Non-pigmented ciliary epithelial cell (primary cell): ENCODE measurements at regions not wholly inside any gene's neighbourhood (a gene's known extent, or its start where the extent isn't known, plus 50 kb on each side); places are given as distances from the start of the nearest gene placed in this dataset.

Experiments used
- DNase-seq: peaks from one replicate; pipeline ENCODE4 v3.0.0-alpha.2; 2010; ENCODE audit warnings: low read depth

DNA sequence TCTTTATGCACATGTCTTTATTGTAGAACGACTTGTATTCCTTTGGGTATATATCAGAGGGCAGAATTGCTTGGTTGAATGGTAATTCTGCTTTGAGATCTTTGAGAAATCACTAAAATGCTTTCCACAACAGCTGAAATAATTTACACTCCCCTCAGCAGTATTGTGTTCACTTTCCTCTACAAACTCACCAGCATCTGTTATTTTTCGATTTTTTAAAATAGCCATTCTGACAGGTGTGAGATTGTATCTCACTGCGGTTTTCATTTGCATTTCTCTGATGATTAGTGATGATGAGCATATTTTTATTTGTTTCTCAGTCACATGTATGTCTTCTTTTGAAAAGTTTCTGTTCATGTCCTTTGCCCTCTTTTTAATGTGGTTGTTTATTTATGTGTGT, 459.8 kb downstream of the PABPC4L start:
- DNase-seq, result no peak

DNA sequence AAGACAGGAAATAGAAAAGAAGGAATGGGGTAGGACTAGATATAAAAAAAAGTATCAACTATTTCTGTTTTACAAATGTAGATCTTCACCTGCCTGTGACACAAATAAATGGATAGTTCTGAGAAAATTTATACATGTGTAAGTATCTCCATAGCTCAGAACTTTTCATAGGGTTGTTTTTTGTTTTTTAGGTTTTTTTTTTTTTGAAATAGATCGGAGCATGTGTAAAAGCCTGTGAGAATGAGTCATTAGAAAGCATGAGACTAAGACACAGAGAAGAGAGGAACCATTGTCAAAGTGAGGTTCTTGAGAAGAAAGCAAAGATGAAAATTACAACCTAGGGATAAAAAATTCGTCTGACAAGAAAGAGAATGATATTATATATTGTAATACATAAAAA, 481.6 kb downstream of the PABPC4L start:
- no peak for DNase-seq

DNA sequence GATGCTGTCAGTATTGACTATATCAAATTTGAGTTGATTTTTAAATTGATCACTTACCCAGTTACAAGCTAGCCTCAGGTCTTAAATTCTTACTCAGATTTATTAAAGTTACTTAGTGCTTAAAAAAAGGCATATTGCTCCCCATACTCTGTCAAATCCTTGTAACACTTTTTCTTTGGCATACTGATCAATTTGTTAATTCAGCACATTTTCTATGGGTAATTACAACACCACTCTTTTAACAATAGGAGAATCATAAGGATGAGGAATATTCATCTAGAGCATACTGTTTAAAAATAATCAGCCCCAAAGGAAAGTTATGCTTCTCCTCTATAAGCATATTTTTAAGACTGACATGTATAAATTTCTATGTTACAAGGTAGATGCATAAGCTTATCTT, 482.5 kb downstream of the PABPC4L start:
- no peak for DNase-seq

DNA sequence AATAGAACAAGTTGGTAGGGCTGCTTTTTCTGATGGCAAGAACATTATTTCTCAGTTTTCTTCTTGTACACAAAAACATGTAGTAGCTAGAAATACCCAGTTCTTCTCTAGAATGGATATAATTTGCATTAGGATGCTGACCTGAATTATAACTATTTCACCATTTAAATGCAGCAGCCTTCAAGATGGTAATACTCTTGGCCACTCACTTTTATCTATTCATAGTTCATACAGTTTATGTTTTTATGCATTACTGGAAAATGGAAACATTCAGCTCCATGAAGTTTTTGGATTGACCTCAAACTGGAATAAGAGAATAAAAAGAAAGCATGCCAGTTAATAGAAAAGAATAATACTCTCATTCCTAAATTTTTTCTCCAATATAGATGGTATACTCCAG, 487.4 kb downstream of the PABPC4L start:
- DNase-seq, result no peak

DNA sequence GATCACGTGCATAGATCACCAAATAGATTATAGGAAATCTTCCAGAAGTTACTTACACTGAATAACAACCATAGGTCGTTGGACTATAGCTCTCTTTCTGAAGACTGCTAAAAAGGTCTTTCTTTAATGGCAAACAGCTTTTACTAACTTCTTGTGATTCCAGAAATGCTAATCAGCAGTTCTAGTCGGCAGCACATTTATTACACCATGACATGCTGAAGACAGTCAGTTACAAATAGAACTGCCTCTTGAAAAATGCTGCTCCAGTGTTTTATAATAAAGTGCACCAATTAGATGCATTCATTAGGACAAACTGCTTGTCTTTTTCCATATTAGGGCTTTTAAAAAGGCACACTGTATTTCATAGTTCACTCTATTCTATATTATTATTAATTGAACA, 488.2 kb downstream of the PABPC4L start:
- no peak for DNase-seq

DNA sequence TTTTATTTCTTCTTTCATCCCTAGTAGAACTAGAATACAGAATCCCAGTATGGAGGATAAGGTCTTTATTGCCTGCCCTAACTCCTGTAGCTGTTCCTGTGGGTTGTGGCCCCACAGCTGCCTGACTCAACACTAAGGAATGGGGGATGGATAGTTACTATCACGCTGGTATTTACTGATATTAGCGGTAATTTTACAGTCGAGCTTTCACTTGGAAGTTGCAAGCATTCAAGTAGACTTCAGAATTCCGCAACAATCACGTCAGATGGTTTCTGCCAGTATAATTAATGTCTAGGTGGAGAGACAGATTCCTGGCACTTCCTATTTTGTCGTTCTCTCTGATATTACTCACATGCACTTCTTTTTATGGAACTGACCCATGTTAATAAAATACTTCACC, 489.8 kb downstream of the PABPC4L start:
- no peak for DNase-seq

DNA sequence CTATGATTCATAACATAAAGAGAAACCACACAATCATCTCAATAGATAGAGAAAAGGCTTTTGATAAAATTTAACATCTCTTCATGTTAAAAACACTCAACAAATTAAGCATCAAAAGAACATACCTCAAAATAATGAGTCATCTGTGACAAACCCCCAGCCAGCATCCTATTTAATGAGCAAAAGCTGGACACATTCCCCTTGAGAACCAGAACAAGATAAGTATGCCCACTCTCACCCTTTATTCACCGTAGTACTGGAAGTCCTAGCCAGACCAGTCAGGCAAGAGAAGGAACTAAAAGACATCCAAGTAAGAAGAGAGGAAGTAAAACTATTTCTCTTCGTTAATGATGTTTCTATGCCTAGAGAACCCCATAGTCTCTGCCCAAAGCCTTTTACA, 507.2 kb downstream of the PABPC4L start:
- no peak for DNase-seq

DNA sequence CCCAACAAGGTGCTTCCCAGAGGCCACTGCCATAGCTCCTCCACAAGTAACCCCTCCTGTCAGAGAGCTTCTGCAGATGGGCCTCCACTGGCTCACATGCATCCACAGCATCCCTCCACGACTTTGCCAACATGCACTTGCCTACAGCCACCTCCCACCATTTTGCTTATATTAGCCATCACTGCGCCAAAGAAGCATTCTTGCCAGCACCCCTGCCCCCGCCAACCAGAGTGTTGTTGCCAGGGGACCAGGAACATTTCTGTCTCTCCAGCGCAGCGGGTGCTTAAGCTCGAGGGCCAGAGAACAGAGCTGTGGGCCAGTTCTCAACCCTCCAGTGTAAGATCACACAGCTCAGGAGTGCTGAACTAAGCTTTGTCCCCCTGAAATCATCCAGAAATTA, 517.6 kb downstream of the PABPC4L start:
- no peak for DNase-seq

DNA sequence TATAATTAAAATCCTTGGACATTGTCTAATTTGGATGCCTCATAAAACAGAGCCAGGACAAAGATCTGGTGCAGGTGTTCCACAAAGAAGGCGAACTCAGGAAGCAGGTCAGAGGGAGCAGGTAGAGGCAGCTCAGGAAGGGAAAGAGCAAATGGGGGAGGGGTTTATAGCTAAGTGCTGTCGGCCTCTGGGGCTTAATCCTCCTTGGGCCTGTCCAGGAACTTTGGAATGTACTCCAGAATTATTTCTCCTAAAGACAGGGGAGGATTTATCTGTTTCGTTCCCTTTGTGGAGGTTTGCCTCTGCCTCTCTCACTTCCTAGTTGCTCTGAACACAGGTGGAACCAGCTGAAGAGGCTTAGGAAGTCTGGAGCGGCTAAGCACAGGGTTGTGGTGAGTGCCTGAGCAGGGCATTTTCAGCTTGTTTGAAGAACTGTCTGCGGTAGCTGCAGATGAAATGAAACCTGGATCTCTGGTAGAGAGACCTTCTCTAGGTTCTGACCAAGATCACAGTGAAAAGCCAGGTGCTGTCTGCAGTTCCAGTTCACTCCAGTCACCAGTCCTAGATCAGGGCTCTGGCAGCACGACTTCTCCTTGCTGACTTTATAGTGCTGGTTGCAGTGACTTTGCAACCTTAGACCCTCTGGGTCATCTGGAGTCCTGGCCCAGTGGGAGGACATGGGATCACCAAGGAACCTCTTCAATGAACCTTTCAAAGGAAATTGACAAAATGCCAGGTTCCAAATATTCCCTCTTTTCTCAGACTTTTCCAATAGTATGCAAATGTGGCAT, 519.2 kb downstream of the PCDH10 start:
- no peak for DNase-seq

DNA sequence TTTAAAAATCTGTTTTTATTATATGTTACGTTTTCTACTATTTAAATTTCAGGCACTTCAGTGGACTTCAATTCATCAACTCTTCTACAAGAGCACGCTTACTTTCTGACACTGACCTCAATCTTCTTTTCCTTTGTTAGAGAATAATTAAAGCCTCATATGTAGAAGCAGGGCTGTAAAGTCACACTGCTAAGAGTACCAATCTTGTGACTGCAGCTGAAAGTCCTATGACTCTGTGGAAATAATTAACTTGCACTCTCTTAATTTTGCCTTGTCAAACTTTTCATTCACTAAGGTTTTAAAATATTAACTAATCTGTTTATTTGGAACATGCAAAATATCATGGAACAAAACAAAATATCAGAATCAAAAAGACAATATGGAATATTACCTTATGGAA, 498.1 kb downstream of the PCDH10 start:
- no peak for DNase-seq

DNA sequence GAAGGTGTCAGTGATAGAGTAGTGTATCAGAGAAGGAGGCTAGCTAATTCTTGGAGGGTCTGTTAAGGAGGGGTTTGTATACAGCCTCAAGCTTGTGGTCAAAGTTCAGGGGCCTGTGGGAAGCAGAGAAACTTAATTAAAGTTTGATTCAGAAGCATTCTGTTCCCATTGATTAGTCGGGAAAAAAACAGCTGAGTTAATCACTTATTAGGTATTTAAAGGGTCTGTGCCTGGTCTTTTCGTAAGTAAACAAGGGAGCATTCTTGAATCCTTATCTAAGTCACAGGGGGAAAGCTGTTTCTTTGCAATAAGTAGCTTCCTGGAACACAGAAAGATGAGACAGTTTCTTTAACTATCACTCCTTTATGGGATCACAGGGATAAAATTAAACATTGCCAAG, 492.1 kb downstream of the PCDH10 start:
- DNase-seq, result no peak

DNA sequence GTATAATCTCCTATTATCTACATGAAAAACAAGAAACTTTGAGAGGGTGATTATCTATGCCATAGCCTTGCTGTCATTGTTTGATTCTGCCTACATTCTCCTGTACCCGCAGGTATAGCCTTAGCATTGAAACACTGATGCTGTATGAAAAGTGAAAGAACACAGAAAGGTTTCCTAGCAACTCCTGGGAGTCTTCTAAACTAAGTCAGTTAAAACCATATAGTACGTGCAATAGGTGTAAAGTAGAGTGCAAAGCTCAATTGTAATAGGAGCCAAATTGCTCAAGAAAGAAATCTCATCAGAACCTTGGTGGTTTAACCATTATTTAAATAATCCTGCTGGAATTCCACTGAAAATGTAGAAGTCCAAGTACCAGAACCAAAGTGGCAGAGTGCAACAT, 489.7 kb downstream of the PCDH10 start:
- DNase-seq, result no peak

DNA sequence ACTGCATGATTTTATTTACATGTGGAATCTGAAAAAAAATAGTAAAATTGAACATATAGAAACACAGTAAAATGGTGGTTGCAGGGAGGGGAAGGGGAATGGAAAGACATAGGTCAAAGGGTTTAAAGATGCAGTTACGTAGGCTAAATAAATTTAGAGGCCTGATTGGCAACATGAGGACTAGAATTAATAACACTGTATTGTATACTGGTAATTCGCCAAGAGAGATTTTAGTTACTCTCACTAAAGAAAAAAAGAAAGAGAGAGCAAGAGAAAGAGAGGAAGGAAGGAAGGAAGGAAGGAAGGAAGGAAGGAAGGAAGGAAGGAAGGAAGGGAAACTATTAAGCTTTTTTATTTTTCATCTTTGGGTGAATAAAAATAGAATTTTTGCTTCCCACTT, 488.1 kb downstream of the PCDH10 start:
- DNase-seq, result no peak

DNA sequence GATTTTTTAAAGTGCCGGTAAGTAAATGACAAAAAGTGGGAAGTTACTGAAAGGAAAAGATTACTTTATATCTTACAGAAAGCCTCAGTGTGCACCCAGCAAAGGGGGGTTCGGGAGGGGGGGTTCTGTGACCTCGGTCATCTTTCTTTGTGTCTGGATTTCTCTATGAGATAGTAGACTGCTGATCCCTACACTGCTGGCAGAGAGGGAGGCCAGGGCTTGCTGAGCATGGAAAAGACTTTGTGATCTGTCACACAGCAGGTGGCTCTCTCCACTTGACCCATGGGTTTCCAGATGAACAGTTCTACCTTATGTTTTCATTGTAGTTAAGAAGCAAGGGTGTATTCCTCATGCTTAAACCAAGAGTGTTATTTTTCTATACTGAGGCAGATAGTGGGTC, 475.6 kb downstream of the PCDH10 start:
- no peak for DNase-seq

DNA sequence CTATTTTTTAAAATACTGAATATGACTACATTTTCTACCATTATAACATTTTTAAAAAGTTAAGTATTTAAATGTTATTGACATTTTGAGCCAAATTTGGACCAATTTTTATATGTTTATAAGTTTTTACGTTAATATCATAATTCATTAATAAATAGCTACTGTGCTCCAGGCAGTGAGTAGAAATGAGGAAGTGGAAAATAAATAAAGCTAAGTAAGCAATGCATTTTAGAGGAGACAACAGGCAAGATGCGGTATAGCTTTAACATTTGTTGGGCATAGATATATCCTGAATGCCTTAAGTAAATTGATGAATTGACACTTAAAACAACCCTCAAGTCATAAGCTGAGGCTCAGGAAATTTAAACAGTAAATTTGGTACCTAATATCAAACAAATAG, 474.8 kb downstream of the PCDH10 start:
- DNase-seq, result no peak

DNA sequence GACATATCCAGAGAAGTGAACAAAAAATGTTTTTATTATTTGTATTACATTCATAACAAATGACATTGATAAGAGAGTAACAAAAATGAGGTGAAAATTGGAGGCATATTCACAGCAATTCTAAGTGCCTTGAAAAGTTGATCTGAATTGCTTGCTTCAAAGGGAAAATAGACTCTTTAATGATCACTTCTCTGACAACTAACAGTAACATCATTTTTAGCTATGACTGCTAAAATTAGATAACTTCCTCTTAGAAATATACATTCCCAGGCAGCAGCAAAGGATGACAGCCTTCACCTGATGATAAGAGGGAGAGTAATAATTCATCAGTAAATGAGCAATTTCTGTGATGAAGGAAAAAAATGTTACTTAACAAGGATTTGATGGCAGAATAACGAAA, 472.5 kb downstream of the PCDH10 start:
- DNase-seq, result no peak

DNA sequence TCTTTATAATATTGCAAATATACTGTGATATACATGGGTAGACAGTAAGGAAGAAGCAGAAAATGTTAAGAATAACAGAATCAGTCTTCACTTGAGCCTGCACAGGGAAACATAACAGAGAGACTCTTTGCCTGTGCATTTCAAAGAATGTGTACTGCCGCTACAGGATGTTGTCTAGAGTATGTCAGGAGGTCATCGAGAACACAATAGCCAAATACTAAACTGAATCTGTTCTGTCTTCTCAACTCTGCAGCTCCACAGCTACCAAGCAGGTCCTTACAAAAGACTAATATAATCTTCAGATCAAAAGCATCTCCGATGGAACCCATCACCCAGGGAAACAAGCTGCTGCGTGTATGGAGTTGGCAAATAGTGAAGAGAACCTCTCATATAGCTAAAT, 471.5 kb downstream of the PCDH10 start:
- no peak for DNase-seq

DNA sequence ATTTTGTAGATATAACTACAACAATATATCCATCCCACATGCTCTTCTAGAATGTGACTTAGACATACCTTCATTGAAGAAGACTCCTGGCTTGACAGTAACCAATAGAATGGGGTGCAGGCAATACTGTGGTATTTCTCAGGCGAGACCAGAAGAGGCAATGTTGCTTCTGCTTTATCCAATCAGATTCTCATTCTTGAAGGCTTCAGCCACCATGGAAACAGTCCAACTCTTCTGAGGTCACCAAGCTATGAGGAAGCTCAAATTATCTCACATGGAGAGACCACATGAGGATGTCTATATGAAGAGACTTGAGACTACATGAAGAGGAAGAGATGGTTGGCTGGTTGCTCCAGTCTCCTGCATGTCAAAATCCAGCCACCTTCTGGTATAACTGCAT, 469.9 kb downstream of the PCDH10 start:
- DNase-seq, result no peak

DNA sequence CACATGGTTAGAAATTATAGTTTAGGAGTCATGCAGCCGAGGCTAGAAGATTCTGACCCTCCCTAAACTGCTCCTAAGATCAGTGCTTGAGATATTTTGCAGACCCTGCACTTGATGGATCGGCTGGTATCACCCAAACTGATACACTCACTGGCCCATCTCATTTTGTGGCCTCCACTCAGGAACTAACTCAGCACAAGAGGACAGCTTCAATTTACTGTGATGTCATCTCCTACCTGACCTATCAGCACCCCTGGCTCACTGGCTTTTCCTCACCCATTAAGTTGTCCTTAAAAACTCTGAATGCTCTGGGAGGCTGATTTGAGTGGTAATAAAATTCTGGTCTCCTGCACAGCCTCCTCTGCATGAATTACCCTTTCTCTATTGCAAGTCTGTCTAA, 450.9 kb downstream of the PCDH10 start:
- DNase-seq, result no peak

DNA sequence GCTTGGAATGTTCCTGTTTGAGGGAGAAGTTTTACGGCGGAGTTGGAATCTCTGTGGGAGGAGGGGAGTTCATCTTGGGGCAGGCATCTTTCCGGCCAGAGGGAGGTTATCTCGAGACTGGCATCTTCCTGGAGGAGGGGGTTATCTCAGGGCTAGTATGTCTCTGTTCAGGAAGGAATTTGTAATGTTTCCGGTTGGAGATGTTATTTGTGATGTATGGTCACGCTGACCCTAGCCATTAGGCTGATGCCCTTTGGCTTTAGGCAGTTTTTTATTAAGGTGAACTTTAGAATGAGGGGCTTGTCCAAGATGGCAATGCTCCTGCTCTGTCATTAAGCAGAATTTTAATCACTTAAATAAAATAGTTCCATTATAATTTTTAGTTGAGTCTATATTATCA, 449.7 kb downstream of the PCDH10 start:
- no peak for DNase-seq

DNA sequence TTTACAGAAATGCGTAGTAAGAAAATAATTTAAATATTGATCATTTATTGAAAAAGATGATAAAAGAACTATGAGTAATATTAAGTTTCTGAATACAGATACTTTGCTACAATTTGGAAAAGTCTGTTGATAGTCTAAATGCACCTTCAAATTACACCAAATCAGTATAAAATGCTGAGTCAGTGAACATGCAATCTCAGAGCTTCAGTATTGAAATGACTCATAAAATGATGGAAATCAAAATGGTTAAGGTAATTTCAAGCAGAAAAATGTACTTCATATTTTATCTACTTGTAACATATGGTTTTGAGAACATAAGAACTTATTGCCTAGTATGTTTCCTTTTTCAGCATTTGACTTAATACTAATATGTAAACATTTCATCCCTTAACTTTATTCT, 448.2 kb downstream of the PCDH10 start:
- DNase-seq, result no peak

DNA sequence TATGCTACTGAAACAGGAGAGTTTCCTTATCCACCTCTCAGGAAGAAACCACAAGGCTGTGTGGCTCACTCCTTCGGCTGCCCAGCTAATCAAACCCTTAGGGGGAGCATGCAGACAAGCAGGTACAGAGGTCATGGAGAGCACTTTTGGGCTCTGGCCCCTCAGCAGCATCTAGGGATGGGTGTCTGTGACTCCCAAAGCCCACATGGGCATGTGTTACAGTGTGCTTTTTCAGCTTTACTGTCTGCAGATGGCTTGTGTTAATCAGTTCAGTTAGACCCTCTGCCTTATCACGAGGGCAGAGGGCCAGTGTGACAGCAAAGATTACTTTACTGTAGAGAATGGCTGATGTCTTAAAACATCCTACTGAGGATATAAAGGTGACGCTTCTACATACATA, 447.4 kb downstream of the PCDH10 start:
- no peak for DNase-seq

DNA sequence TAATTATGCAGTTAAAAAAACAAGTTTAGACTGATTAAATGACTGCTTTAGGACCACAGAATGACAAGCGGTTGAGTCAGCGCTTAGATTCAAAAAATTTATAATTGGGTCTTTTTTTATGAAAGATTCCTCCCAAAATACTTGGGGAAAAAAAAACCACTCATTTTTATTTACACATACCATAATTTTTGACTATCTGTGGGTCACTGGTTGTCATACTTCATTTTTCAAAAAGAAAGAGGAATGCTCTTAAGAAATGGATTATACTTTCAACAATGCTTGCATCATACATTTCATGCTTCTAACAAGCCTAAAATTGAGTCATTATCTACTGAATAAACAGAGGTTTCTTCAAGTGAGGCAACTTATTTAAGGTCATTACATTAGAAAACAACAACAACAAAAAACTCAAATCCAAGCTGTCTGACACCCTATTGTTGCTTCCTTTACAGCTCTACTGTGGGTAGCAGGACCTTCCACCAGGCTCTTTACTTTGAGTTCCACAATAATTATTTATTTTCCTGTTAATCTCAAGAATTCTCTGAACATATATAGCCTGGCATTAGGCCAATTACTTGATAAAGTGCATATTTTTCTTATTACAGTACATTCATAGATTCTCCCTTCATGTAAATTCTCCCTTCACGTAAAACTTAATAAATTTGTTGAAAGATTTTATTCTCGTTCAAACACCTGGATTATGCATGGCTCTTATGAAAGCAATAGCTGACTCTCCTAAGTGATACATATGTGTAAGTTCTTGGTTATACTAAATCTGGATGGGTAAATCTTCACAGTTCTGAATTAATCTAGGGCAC, 445.5 kb downstream of the PCDH10 start:
- DNase-seq, result peak; percentile 10

DNA sequence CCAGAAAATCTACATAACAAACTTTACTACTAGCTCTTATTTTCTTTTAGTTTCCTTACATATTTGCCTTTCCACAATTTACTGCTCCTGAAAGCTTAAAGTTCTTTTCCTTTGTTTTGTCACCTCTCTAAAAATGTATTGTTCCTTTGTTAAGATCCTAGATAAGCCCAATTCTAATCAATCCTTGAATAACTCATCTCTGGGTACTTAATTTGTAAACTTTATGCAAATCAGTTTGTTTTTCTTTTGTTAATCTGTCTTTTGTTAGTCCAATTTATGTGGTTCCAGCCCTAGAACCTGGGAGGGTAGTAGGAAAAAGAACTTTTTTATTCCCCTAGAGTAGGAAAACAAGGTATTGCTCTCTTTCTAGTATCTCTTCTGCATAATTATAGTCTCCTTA, 444.7 kb downstream of the PCDH10 start:
- no peak for DNase-seq
